ENCODE measurements at regions not wholly inside any gene's neighbourhood (a gene's known extent, or its start where the extent isn't known, plus 50 kb on each side); places are given as distances from the start of the nearest gene placed in this dataset.

DNA sequence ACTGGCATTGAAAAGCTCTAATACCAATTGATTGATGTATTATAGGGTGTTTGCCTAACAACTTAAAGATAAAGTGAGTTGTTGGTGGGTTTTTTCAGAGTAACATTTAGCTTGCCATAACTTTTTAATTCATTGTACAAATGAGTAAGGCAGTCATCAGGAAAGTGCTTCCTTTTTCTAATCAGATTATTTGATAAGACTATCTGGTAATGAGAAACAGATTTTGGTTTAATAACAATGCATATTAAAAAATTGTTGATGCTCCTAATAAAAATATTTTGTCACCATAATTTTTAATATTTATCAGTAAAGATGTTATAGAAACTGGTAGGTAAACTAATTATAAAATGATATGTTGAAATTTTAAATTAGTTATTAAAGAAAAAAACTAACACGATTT lies 51.3 kb downstream of the BLTP1 start:
- H3K36me3 Mint-ChIP-seq (ENCODE audit: low read depth) = peaks cover 56% of the 10 kb centered on the region
- H3K27me3 Mint-ChIP-seq = no peaks in the 10 kb centered on the region
- no peak overlapping the region for H3K27ac Mint-ChIP-seq
- no peak overlapping the region for H3K4me3 Mint-ChIP-seq
- no peaks in the 10 kb centered on the region for H3K9me3 Mint-ChIP-seq
- H3K4me1 Mint-ChIP-seq (ENCODE audit: low read depth) = no peaks in the 10 kb centered on the region
- intact Hi-C loops (cut with micrococcal nuclease) = no loop called here

DNA sequence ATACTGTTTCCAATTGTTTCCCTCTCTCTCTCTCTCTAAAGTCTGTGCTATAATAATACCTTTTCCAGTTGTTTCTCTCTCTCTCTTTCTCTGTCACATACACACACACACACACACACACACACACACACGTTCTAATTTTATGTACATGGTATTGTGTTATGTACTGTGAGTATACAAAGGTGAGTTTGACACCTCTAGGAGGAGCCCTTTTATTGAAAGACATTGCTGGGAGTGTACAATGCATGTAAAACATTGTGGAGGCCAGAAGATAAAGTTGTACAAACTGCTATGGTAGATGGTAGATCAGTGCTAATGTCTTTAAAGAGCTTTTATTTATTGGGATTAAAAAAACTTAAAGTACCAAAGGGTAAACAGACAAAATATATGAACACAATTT lies 53.6 kb downstream of the BLTP1 start:
- peaks cover 53% of the 10 kb centered on the region for H3K36me3 Mint-ChIP-seq (ENCODE audit: low read depth)
- H3K27ac Mint-ChIP-seq = no peak overlapping the region
- no peaks in the 10 kb centered on the region for H3K4me1 Mint-ChIP-seq (ENCODE audit: low read depth)
- no peaks in the 10 kb centered on the region for H3K9me3 Mint-ChIP-seq
- no peak overlapping the region for H3K4me3 Mint-ChIP-seq
- intact Hi-C loops (cut with micrococcal nuclease) = no loop called here
- H3K27me3 Mint-ChIP-seq = no peaks in the 10 kb centered on the region

- Mint-ChIP-seq H3K4me1 (ENCODE audit: low read depth) (no peaks in the 10 kb centered on the region), H3K27me3 (no peaks in the 10 kb centered on the region), H3K36me3 (ENCODE audit: low read depth) (peaks cover 61% of the 10 kb centered on the region), H3K4me3 (no peak overlapping the region), H3K9me3 (no peaks in the 10 kb centered on the region), H3K27ac (no peak overlapping the region)
- intact Hi-C loops (cut with micrococcal nuclease) = no loop called here
Observed at GRCh38 chr4:122212880-122213279, 60.7 kb downstream of the BLTP1 start.

DNA sequence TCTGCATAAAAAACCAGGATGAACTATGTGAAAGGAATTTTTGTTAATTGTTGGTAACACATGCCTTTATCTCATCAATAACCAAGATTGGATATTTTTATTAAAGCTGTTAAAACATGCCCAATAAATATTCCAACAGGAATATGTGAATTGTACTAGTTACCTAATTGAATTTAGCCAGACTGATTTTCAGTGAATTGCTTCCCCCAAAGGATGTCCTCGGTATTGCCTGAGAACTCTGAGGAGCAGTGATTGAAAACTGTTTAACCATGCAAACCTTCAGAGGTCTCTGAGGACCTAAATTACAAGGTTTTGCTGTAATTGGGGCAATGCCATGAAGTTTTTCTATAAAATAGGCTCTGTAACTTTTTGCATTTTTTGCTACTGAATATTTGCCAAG lies 66.6 kb downstream of the BLTP1 start:
- intact Hi-C loops (cut with micrococcal nuclease) = no loop called here
- H3K27me3 Mint-ChIP-seq = no peaks in the 10 kb centered on the region
- H3K9me3 Mint-ChIP-seq = no peaks in the 10 kb centered on the region
- H3K27ac Mint-ChIP-seq = no peak overlapping the region
- no peak overlapping the region for H3K4me3 Mint-ChIP-seq
- no peaks in the 10 kb centered on the region for H3K4me1 Mint-ChIP-seq (ENCODE audit: low read depth)
- H3K36me3 Mint-ChIP-seq (ENCODE audit: low read depth) = peaks cover 65% of the 10 kb centered on the region

DNA sequence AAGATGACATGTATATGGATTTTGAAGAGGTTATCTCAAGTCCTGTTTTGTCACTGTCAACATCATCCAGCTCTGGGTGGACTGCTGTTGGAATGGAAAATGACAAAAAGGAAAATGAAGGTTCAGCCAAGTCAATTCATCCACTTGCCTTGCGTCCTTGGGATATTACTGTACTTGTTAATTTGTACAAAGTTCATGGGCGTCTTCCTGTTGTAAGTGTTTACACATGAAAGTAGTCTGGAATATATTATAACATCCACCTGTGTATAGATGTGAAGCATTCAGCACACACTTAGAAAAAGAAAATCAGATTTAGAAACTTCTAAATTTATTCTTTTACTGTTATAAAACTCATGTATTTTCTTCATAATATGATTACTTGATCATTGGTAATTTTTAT lies 67.2 kb downstream of the BLTP1 start:
- Mint-ChIP-seq H3K4me1 (ENCODE audit: low read depth) (no peaks in the 10 kb centered on the region), H3K27ac (no peak overlapping the region), H3K9me3 (no peaks in the 10 kb centered on the region), H3K27me3 (no peaks in the 10 kb centered on the region), H3K36me3 (ENCODE audit: low read depth) (peaks cover 65% of the 10 kb centered on the region), H3K4me3 (no peak overlapping the region)
- intact Hi-C loops (cut with micrococcal nuclease) = no loop called here

DNA sequence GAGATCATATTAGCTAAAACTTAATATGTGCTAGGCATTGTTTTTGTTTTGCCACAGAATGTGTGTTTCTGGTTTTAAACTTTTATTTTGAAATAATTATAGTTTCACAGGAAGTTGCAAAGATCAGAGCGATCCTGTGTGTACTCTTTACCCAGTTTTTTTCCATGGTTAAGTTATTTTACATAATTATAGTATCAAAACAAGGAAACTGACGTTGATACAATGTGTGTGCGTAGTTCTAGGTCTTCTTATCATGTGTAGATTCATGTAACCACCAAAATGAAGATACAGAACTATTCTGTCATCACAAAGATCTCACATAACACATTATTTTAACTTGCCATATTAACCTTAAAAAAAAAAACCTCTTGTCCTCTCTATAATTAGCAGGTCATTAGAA lies 69.2 kb downstream of the BLTP1 start:
- intact Hi-C loops (cut with micrococcal nuclease) = no loop called here
- Mint-ChIP-seq H3K4me1 (ENCODE audit: low read depth) (no peaks in the 10 kb centered on the region), H3K36me3 (ENCODE audit: low read depth) (peaks cover 64% of the 10 kb centered on the region), H3K4me3 (no peak overlapping the region), H3K9me3 (no peaks in the 10 kb centered on the region), H3K27me3 (no peaks in the 10 kb centered on the region), H3K27ac (no peak overlapping the region)

- no peaks in the 10 kb centered on the region for H3K4me1 Mint-ChIP-seq (ENCODE audit: low read depth)
- H3K4me3 Mint-ChIP-seq = no peak overlapping the region
- peaks cover 52% of the 10 kb centered on the region for H3K36me3 Mint-ChIP-seq (ENCODE audit: low read depth)
- H3K27ac Mint-ChIP-seq = no peak overlapping the region
- H3K27me3 Mint-ChIP-seq = no peaks in the 10 kb centered on the region
- no peaks in the 10 kb centered on the region for H3K9me3 Mint-ChIP-seq
- intact Hi-C loops (cut with micrococcal nuclease) = no loop called here
Observed at GRCh38 chr4:122224348-122224747, 72.2 kb downstream of the BLTP1 start.

DNA sequence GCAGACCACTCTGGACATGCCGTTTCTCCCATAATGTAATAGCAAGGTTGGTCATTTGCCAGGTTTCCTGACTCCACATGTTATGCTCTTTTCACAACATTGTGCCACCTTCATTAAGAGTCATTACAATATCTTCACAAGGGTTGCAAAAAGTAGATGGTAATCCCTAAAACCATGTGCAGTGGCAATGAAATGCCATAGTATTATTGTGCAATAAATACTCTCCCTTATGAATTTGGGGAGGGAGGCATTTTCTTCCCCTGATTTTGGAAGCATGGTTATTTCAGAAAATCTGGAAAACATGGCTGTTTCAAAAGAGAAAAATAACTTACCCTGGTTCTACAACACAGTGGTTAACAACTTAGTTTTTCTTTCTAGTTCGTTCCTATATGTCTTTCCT lies 75.1 kb downstream of the BLTP1 start:
- Mint-ChIP-seq H3K4me1 (ENCODE audit: low read depth) (no peaks in the 10 kb centered on the region), H3K27me3 (no peaks in the 10 kb centered on the region), H3K36me3 (ENCODE audit: low read depth) (peaks cover 52% of the 10 kb centered on the region), H3K27ac (no peak overlapping the region), H3K4me3 (no peak overlapping the region), H3K9me3 (no peaks in the 10 kb centered on the region)
- intact Hi-C loops (cut with micrococcal nuclease) = no loop called here

DNA sequence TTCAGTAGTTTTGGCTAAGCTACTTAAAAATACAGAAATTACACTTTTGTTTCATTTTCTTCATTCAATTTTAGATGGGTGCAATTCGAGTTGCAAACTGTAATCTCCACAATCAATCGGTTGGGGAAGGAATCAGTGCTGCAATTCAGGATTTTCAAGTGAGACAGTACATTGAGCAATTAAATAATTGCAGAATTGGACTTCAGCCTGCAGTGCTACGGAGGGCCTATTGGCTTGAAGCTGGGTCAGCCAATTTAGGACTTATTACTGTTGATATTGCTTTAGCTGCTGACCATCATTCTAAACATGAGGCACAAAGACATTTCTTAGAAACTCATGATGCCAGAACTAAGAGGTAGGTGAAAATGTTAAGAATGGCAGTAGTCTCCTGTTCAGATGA lies 77.7 kb downstream of the BLTP1 start:
- Mint-ChIP-seq H3K27me3 (no peaks in the 10 kb centered on the region), H3K9me3 (no peaks in the 10 kb centered on the region), H3K4me1 (ENCODE audit: low read depth) (no peaks in the 10 kb centered on the region), H3K4me3 (no peak overlapping the region), H3K27ac (no peak overlapping the region), H3K36me3 (ENCODE audit: low read depth) (peaks cover 53% of the 10 kb centered on the region)
- intact Hi-C loops (cut with micrococcal nuclease) = no loop called here

DNA sequence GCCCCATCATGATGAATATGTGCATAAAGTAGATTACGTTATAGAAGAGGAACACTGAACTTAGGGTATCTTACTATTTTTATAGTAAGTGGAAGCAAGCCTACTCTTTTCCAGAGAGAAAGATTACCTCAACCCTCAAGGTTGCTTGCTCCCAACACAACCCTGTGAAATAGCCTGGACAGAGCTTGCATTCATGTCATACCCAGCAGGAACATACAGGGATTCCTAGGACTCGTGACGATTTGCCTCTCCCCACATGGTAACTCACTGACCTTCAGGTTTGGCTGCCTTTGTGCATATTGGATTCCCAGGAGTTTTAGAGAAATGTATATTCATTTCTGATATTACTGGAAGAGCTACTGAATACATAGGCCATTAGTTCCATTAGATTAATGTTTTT lies 80.5 kb downstream of the BLTP1 start:
- no peak overlapping the region for H3K27ac Mint-ChIP-seq
- no peaks in the 10 kb centered on the region for H3K27me3 Mint-ChIP-seq
- H3K4me3 Mint-ChIP-seq = no peak overlapping the region
- peaks cover 57% of the 10 kb centered on the region for H3K36me3 Mint-ChIP-seq (ENCODE audit: low read depth)
- no peaks in the 10 kb centered on the region for H3K4me1 Mint-ChIP-seq (ENCODE audit: low read depth)
- H3K9me3 Mint-ChIP-seq = no peaks in the 10 kb centered on the region
- intact Hi-C loops (cut with micrococcal nuclease) = no loop called here

DNA sequence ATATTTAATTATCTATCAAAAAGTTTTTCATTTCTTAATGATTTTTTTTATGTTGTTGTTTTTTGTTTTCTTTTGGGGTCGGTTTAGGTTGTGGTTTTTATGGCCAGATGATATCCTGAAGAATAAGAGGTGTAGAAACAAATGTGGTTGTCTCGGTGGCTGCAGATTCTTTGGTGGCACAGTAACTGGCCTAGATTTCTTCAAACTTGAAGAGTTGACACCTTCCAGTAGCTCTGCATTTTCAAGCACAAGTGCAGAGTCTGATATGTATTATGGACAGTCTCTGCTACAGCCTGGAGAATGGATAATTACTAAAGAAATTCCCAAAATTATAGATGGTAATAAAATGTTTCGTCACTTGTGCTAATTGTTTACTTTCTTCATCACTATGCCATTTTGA lies 82.6 kb downstream of the BLTP1 start:
- Mint-ChIP-seq H3K27ac (no peak overlapping the region), H3K4me3 (no peak overlapping the region), H3K27me3 (no peaks in the 10 kb centered on the region), H3K4me1 (ENCODE audit: low read depth) (peaks cover 5% of the 10 kb centered on the region), H3K9me3 (no peaks in the 10 kb centered on the region), H3K36me3 (ENCODE audit: low read depth) (peaks cover 68% of the 10 kb centered on the region)
- intact Hi-C loops (cut with micrococcal nuclease) = no loop called here

DNA sequence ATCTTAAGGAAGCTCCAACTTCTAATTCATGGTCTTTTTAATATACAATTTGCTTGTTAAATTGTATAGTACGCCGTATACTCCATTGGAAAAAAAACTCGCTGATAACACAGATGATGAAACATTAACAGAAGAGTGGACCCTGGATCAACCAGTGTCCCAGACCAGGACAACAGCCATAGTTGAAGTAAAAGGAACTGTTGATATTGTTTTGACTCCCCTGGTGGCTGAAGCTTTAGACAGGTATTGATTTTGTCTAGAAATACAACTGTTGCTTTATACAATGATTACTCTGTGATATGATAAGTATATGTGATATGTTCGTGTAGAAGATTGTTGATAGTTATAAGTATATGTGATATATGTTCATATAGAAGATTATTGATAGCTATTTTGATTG lies 91.7 kb downstream of the BLTP1 start:
- intact Hi-C loops (cut with micrococcal nuclease) = no loop called here

GRCh38 chr4:122244764-122245163 lies 92.6 kb downstream of the BLTP1 start:
- intact Hi-C loops (cut with micrococcal nuclease) = no loop called here
- Mint-ChIP-seq H3K27me3 (no peaks in the 10 kb centered on the region), H3K4me3 (no peak overlapping the region), H3K36me3 (ENCODE audit: low read depth) (peaks cover 47% of the 10 kb centered on the region), H3K4me1 (ENCODE audit: low read depth) (no peaks in the 10 kb centered on the region), H3K27ac (no peak overlapping the region), H3K9me3 (no peaks in the 10 kb centered on the region)

More for the DNA sequence above, 91.7 kb downstream of the BLTP1 start:
- H3K36me3 Mint-ChIP-seq (ENCODE audit: low read depth) = peaks cover 48% of the 10 kb centered on the region
- H3K9me3 Mint-ChIP-seq = no peaks in the 10 kb centered on the region
- H3K27ac Mint-ChIP-seq = no peak overlapping the region
- no peaks in the 10 kb centered on the region for H3K27me3 Mint-ChIP-seq
- peaks cover under 1% of the 10 kb centered on the region for H3K4me1 Mint-ChIP-seq (ENCODE audit: low read depth)
- H3K4me3 Mint-ChIP-seq = no peak overlapping the region

- no peak overlapping the region for H3K4me3 Mint-ChIP-seq
- no peak overlapping the region for H3K27ac Mint-ChIP-seq
- no peaks in the 10 kb centered on the region for H3K9me3 Mint-ChIP-seq
- H3K4me1 Mint-ChIP-seq (ENCODE audit: low read depth) = no peaks in the 10 kb centered on the region
- H3K36me3 Mint-ChIP-seq (ENCODE audit: low read depth) = peaks cover 45% of the 10 kb centered on the region
- H3K27me3 Mint-ChIP-seq = no peaks in the 10 kb centered on the region
- intact Hi-C loops (cut with micrococcal nuclease) = no loop called here
Observed at GRCh38 chr4:122246551-122246950, 94.4 kb downstream of the BLTP1 start.

DNA sequence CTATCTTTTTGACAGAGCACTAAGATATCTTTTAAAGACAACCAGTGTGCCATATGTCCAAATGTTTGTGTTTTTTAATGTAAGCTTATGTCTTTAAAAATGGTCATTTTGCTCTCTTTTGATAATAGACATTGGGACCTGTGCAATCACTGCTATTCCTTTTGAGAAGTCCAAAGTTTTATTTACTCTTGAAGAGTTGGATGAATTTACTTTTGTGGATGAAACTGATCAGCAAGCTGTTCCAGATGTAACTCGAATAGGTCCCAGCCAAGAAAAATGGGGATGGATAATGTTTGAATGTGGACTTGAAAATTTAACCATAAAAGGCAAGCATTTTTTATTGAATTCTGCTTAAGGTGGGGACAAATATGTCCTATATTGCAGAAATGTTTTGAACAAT lies 97.2 kb downstream of the BLTP1 start:
- peaks cover 73% of the 10 kb centered on the region for H3K36me3 Mint-ChIP-seq (ENCODE audit: low read depth)
- no peaks in the 10 kb centered on the region for H3K27me3 Mint-ChIP-seq
- intact Hi-C loops (cut with micrococcal nuclease) = no loop called here
- H3K9me3 Mint-ChIP-seq = no peaks in the 10 kb centered on the region
- no peaks in the 10 kb centered on the region for H3K4me1 Mint-ChIP-seq (ENCODE audit: low read depth)
- no peak overlapping the region for H3K27ac Mint-ChIP-seq
- H3K4me3 Mint-ChIP-seq = no peak overlapping the region
